K562 (cell line): ENCODE measurements at regions not wholly inside any gene's neighbourhood (a gene's known extent, or its start where the extent isn't known, plus 50 kb on each side); places are given as distances from the start of the nearest gene placed in this dataset.

Experiments
- ARID3A ChIP-seq: IDR thresholded peaks from 2 replicates; pipeline ENCODE4 v1.6.1; 2012; ENCODE audit warnings: low read depth, low read length, improper control_type of control experiment, borderline replicate concordance
- CREB1 ChIP-seq, 2 experiments: sonication (generic) in 1 of 2; formaldehyde crosslinking in 1 of 2; IDR thresholded peaks; 2 replicates each; pipeline versions ENCODE4 v1.6.1 to v1.8.0; 2012 to 2022; ENCODE audit warnings: inconsistent platforms in 1 of 2, mild to moderate bottlenecking in 1 of 2, missing genetic modification reagents in 1 of 2, moderate library complexity in 1 of 2
- FOXJ3 ChIP-seq: sonication (generic); formaldehyde crosslinking; IDR thresholded peaks from 2 replicates; pipeline ENCODE4 v1.4.0; 2020; ENCODE audit warnings: mild to moderate bottlenecking, missing genetic modification reagents
- FOXP4 ChIP-seq: sonication (generic); formaldehyde crosslinking; IDR thresholded peaks from 2 replicates; pipeline ENCODE4 v1.8.0; 2022; ENCODE audit warnings: mild to moderate bottlenecking, missing genetic modification reagents, borderline replicate concordance
- HMG20A ChIP-seq: fragments of 450-650 bp; formaldehyde crosslinking; conservative IDR thresholded peaks from 2 replicates; pipeline ENCODE4 v1.4.0; 2020; ENCODE audit warnings: mild to moderate bottlenecking, mixed read lengths
- KDM4B ChIP-seq, 2 experiments: fragments of 450-650 bp in 1 of 2; sonication (generic) in 1 of 2; IDR thresholded peaks; 2 replicates each; pipeline ENCODE4 v1.6.1; 2016 to 2017; ENCODE audit warnings: borderline replicate concordance in 2 of 2, antibody characterized with exemption in 1 of 2, low read depth in 1 of 2, mild to moderate bottlenecking in 1 of 2
- MLX ChIP-seq, 2 experiments: fragments of 450-650 bp in 1 of 2; sonication (generic) in 1 of 2; formaldehyde crosslinking; conservative IDR thresholded peaks; 2 replicates each; pipeline versions ENCODE4 v1.4.0 to v1.8.1; 2020 to 2022; ENCODE audit warnings: mild to moderate bottlenecking in 1 of 2, missing genetic modification reagents in 1 of 2
- MTA3 ChIP-seq: fragments of 450-650 bp; formaldehyde crosslinking; IDR thresholded peaks from 2 replicates; pipeline ENCODE4 v1.6.1; 2017; ENCODE audit warnings: mild to moderate bottlenecking, borderline replicate concordance
- REST ChIP-seq, 2 experiments: fragments of 450-650 bp; formaldehyde crosslinking in 1 of 2; IDR thresholded peaks; 2 replicates each; pipeline versions ENCODE4 v1.4.0 to v1.6.1; 2014 to 2020; ENCODE audit warnings: mild to moderate bottlenecking in 2 of 2, borderline replicate concordance in 1 of 2, low read depth in 1 of 2
- SMARCB1 ChIP-seq: IDR thresholded peaks from 2 replicates; pipeline ENCODE4 v1.6.1; 2011; ENCODE audit warnings: improper control_type of control experiment, low read depth; ENCODE audit not compliant: insufficient read length
- XRCC5 ChIP-seq: fragments of 200-400 bp; formaldehyde crosslinking; IDR thresholded peaks from 2 replicates; pipeline ENCODE4 v1.6.1; 2017; ENCODE audit warnings: low read depth, mild to moderate bottlenecking, low read length
- ZNF143 ChIP-seq: sonication (generic); formaldehyde crosslinking; IDR thresholded peaks from 2 replicates; pipeline ENCODE4 v1.9.0; 2022; ENCODE audit warnings: mild to moderate bottlenecking, missing genetic modification reagents
- ZNF316 ChIP-seq: fragments of 450-650 bp; IDR thresholded peaks from 2 replicates; pipeline ENCODE4 v1.6.1; 2016

- TF ChIP-seq ZNF143 (CRISPR knock-in tag) (no peak), MLX (CRISPR knock-in tag; conservative IDR thresholded peaks at IDR 0.05) (peak in 1 of 2 experiments; percentile 63; a peak in 2 of 4 replicates), XRCC5 (0 out of 2 replicates have a peak, but pooled peaks have one; percentile 47), SMARCB1 (no peak), MTA3 (peak; percentile 40; the same call in 1 of the 2 replicates), ZNF316 (no peak), FOXJ3 (CRISPR knock-in tag) (no peak), HMG20A (CRISPR knock-in tag) (no peak), FOXP4 (CRISPR knock-in tag) (no peak), CREB1 (IDR thresholded peaks at IDR 0.05) (no peak), CREB1 (CRISPR knock-in tag; IDR thresholded peaks at IDR 0.05) (peak; percentile 16; the same call in 1 of the 2 replicates), REST (IDR thresholded peaks at IDR 0.05; ENCODE audit: borderline replicate concordance) (peak; percentile 95), REST (CRISPR knock-in tag; IDR thresholded peaks at IDR 0.05; ENCODE audit: low read depth) (peak; percentile 67; the same call in 1 of the 2 replicates), KDM4B (IDR thresholded peaks at IDR 0.05; ENCODE audit: borderline replicate concordance in 2 of 2, low read depth in 1 of 2) (no peak), ARID3A (no peak)
Observed at GRCh38 chr7:106176414-106177299, 64.5 kb upstream of the SYPL1 start (continued).
